ENCODE measurements at regions not wholly inside any gene's neighbourhood (a gene's known extent, or its start where the extent isn't known, plus 50 kb on each side); places are given as distances from the start of the nearest gene placed in this dataset.
"Not testable (repeated sequence)": the region's sequence is repeated elsewhere in the genome, so short reads cannot be mapped to it uniquely, and the experiment has no call there.

GRCh38 chr7:131934452-131934851 lies 378.0 kb upstream of the PODXL start:
- no peaks in the 10 kb centered on the region for H3K4me1 ChIP-seq
- TF ChIP-seq EP300 (IDR thresholded peaks at IDR 0.05), result no peak
- TF ChIP-seq POLR2AphosphoS5 (IDR thresholded peaks at IDR 0.05), result no peak
- TF ChIP-seq POLR2A (IDR thresholded peaks at IDR 0.05), result no peak
- no peak for TF ChIP-seq CTCF (IDR thresholded peaks at IDR 0.05)
- H3K27ac ChIP-seq, result no peak overlapping the region
- WGBS, 2 donors (ENCODE audit: low coverage in 1 of 2), result 40 to 42% methylated on average over 1 to 3 of the region's 3 CpGs
- no peaks in the 10 kb centered on the region for H3K9me3 ChIP-seq
- no peak overlapping the region for H3K4me3 ChIP-seq
- no peaks in the 10 kb centered on the region for H3K36me3 ChIP-seq
- no peak for ATAC-seq
- H3K27me3 ChIP-seq, result peaks cover 5% of the 10 kb centered on the region

- Histone ChIP-seq H3K4me3 (no peak overlapping the region), H3K36me3 (no peaks in the 10 kb centered on the region), H3K9me3 (no peaks in the 10 kb centered on the region), H3K27ac (no peak overlapping the region), H3K4me1 (no peaks in the 10 kb centered on the region), H3K27me3 (peaks cover 9% of the 10 kb centered on the region)
- TF ChIP-seq POLR2AphosphoS5 (IDR thresholded peaks at IDR 0.05) (no peak), POLR2A (IDR thresholded peaks at IDR 0.05) (no peak), EP300 (IDR thresholded peaks at IDR 0.05) (no peak), CTCF (IDR thresholded peaks at IDR 0.05) (no peak)
- no peak for ATAC-seq
- 78 to 85% methylated on average over 3 to 4 of the region's 6 CpGs for WGBS, 2 donors (ENCODE audit: low coverage in 1 of 2)
Measured at GRCh38 chr7:131933751-131934289, 377.4 kb upstream of the PODXL start.

- not testable (repeated sequence) for H3K4me3 ChIP-seq, H3K4me1 ChIP-seq, H3K9me3 ChIP-seq, H3K27ac ChIP-seq, H3K36me3 ChIP-seq, ATAC-seq
- 90% methylated on average over 2 of the region's 2 CpGs; no CpG with 5 or more reads in 1 of the 2 donors for WGBS, 2 donors (ENCODE audit: low coverage in 1 of 2)
- H3K27me3 ChIP-seq, result peaks cover 12% of the 10 kb centered on the region
Measured at GRCh38 chr7:131933219-131933618, 376.8 kb upstream of the PODXL start.

DNA sequence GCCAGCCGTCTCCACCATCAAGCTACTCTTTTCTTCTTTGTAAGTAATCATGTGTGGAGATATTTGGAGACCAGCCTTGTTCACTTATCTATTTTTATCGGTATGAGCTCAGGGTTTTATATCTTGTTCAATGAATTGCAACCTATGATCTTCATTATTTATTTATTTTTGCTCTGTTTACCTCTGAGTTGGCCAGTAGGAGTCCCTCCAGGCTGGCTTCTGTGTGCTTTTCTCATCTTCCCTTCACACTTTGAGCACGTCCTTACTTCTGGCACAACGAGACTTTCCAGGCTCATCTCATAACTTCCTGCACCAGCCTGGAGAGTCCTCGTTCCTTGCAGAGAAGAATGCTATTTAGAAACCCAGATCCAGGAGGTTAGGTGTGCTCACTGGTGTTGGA lies 375.8 kb upstream of the PODXL start:
- Histone ChIP-seq H3K9me3 (no peaks in the 10 kb centered on the region), H3K4me1 (no peaks in the 10 kb centered on the region), H3K4me3 (no peak overlapping the region), H3K27me3 (peaks cover 22% of the 10 kb centered on the region), H3K27ac (no peak overlapping the region), H3K36me3 (no peaks in the 10 kb centered on the region)
- ATAC-seq, result no peak
- no peak for TF ChIP-seq EP300 (IDR thresholded peaks at IDR 0.05)
- no peak for TF ChIP-seq POLR2A (IDR thresholded peaks at IDR 0.05)
- TF ChIP-seq POLR2AphosphoS5 (IDR thresholded peaks at IDR 0.05), result no peak
- no peak for TF ChIP-seq CTCF (IDR thresholded peaks at IDR 0.05)
- WGBS, 2 donors (ENCODE audit: low coverage in 1 of 2), result 55 to 73% methylated on average over 3 to 4 of the region's 5 CpGs

- Histone ChIP-seq H3K9me3 (no peaks in the 10 kb centered on the region), H3K36me3 (no peaks in the 10 kb centered on the region), H3K27ac (no peak overlapping the region), H3K4me1 (no peaks in the 10 kb centered on the region), H3K4me3 (no peak overlapping the region), H3K27me3 (peaks cover 31% of the 10 kb centered on the region)
- TF ChIP-seq POLR2A (IDR thresholded peaks at IDR 0.05) (no peak), POLR2AphosphoS5 (IDR thresholded peaks at IDR 0.05) (no peak), EP300 (IDR thresholded peaks at IDR 0.05) (no peak), CTCF (IDR thresholded peaks at IDR 0.05) (no peak)
- 43 to 63% methylated on average over 2 to 5 of the region's 5 CpGs for WGBS, 2 donors (ENCODE audit: low coverage in 1 of 2)
- no peak for ATAC-seq
Measured at GRCh38 chr7:131931370-131931769, 374.9 kb upstream of the PODXL start.

Data from gastroesophageal sphincter (tissue), 4 donors.